Activated T-cell treated with anti-CD3 and anti-CD28 coated beads for 24 hours (primary cell): ENCODE measurements at regions not wholly inside any gene's neighbourhood (a gene's known extent, or its start where the extent isn't known, plus 50 kb on each side); places are given as distances from the start of the nearest gene placed in this dataset.
"Not testable (repeated sequence)": the region's sequence is repeated elsewhere in the genome, so short reads cannot be mapped to it uniquely, and the experiment has no call there.

ENCODE experiments used
- DNase-seq: peaks from one replicate; pipeline ENCODE4 v3.0.0-alpha.2; 2020; ENCODE audit warnings: low read depth

DNA sequence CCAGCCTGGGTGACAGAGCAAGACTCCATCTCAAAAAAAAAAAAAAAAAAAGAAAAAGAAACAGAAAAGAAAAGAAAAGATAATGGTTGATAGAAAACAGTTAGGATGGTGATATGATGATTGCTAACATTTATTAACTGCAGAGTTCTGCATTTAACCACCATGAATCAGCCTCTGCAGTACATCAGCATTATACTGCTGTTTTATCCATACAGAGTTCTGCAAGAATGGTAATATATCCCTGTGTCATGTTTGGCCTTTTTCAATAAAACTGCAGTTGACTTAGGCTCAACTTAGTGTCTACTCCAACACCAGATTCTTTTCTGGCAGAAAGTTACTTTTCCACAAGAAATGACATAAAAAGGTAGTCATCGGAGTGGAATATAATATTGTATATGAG, 62.6 kb downstream of the DUSP6 start:
- no peak for DNase-seq

DNA sequence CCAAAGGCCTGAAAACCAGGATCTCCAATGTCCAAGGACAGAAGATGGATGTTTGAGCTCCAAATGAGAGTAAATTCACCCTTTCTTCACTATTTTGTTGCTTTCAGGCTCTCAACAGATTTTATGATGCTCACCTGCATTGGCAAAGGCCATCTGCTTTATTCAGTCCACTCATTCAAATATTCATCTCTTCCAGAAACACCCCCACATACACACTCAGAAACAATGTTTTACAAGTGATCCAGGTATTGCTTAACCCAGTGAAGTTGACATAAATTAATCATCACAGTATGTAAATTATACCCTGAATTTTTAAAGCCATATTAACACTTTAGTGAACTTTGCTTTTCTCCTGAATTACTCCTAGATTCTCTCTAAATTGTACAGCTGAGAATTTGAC, 63.3 kb downstream of the DUSP6 start:
- no peak for DNase-seq

DNA sequence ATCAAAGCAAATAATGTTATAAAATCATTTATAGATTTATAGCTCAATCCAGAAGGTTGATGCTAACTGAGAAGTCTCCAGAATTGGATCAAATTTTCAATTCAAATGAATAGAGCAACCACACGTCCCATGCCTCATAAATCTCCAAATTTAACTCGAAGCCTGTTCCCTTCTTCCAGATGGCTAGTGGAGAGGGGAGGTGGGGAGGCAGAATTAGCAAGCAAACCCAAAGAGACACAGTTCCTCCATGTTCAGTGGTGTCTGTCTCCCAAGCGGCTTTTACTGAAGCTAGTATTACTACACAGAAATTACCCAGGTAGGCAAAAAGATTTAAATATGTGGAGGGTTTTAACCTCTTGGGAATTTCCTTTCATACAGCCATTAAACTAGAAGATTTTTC, 65.8 kb downstream of the DUSP6 start:
- DNase-seq: no peak

DNA sequence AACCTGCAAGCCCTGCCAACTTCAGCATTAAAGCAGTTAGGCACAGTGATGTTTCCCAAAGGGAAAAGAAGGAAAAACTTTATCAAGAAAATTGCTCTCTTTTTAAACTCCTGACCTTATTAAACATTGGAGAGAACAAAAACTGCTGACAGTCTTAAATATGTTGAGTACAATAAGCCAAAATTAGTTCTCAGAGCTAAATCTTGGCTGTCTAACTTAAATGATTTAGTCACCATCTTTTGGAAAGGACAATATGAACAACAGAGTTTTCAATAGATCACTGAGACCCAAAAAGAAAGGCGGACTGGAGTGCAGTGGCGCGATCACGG, 70.8 kb downstream of the DUSP6 start:
- DNase-seq: no peak

DNA sequence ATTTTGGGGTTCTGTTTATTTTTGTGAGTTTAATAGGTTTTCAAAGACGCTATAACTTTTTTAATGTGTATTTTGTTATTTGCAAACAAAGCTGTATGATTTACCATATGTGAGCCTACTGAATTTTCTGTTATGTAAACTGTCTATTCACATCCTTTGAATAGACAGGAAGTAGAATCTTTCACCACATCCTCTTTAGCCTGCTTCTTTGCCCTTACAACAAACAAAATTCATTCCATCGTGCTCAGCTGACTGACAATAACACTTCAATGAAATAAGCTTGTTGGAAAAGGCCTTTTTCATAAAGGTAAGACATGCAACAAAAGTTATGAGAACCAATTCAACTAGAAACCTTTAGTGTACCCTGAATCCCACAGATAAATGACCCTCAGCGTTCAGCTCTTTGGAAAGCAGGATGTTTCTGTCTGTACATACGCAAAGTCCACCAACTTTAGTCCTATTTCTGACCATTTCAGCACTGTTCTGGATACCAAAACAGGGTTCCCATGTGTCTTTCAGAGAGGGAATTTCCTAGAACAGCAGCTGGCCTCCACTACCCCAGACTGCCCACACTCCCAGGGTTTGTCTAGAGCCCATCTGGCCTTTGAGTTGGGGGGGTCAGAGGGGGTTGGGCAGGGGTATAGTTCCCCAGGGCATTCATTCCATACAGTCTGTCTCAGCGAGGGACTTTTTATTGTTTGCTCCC, 71.3 kb downstream of the DUSP6 start:
- DNase-seq: no peak

DNA sequence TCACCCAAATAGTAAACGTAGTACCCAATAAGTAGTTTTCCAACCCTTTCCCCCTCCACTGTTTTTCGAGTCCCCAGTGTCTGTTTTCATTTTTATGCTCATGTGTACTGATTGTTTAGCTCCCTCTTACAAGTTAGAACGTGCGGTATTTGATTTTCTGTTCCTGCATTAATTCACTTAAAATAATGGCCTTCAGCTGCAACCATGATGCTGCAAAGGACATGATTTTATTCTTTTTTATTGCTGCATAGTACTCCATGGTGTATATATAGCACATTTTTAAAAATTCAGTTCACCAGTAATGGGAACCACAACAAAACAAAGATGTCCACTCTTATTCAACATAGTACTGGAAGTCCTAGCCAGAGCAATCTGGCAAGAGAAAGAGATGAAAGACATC, 72.8 kb downstream of the DUSP6 start:
- DNase-seq: no peak

DNA sequence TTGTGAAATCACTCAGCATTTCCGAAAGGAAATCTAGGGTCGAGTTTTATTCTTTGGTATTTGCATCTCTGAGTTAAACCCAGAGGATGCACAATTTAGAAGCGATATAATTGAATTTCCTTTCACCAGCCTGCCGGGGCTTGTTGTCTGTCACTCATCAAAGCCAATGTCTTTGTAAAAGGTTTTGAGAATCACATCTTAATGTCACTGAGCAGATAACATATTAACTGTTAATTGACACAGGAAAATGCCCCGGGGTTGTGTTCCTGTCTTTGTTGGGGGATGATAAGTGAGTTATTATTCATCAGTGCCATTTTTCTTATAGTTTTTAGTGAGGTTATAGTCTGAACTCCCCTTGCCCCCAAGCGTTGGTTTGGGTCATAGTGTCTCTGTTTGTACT, 73.4 kb downstream of the DUSP6 start:
- DNase-seq: no peak

DNA sequence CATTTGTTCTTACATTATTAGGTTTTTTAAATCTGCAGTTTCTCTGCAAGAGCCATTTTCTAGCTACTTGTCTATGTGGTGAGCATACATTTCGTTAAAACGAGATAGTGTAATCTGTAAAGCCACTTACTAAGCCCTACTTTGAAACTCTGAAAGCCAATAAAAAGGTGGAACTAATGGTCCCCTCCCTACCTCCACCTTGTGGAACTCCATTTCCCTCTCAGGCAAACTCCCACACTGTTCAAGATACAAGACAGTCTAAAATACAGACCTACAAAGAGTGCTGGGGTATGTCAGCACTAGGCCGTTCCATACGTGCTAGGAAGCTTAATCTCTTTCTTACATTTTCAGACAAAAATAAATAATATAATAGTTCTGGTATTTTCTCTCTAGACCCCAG, 74.1 kb downstream of the DUSP6 start:
- no peak for DNase-seq

DNA sequence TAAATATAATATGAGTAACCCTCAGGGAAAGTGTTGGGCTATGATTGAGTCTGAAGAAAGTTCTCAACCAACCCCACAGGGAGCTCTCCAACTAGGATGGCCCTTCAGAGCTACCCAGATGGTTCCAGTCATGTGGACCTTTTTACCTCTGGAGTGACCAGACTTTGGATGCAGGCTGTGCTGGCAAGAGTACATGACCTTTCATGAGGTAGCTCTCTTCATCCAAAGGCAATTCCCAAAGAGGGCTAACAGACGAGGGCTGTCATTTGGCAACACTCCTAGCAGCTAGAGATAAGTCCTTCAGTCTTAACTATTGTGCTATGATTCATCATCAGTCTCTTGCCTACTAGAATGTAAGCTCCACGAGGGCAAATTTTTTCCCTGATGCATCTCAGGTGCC, 75.4 kb downstream of the DUSP6 start:
- no peak for DNase-seq

DNA sequence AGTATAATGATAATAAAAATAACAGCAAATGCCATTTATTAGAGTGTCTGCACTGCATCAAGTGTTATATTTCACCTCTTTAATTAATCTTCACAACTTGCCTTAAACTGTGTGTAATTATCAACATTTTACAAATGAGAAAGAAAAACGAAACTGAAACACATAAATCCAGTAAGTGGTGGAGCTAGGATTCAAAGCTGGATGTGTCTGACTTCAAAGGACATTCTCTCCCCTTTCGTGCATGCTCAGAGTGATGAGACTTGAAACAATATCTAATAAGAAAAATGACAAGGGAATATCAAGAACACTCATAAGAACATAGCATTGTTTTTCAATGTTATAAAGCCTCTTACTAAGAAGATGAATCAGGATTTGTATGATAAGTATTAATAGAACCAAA, 78.8 kb downstream of the DUSP6 start:
- no peak for DNase-seq

DNA sequence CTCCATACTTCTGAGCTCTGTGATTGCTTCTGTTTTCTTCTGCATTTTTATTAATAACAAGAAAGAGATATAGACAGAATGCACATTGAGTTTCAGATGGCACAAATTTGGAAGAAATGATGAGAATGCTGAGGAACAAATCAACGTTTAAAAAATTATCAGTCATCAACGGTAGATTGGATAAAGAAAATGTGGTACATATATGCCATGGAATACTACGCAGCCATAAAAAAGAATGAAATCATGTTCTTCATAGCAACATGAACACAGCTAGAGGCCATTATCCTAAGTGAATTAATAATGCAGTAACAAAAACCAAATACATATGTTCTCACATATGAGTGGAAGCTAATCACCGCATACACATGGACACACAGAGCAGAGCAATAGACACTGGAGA, 81.8 kb downstream of the DUSP6 start:
- DNase-seq: no peak

DNA sequence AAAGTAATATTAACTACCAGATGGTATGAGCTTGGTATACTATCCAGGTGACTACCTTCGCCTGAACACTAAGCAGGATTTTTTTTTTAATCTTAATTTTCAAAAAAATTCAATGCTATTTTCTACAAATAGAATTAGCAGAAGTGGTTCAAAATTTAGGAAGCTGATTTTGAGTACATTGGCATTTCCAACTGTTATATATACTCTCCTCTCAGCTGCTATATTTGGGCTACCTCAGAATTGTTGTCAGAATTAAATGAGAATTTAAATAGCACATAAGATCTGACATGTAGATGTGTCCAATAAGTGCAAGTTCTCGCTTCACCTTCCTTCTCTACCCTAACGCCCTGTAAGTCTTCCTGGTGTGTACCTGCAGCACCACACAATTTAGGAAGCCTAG, 83.1 kb downstream of the DUSP6 start:
- no peak for DNase-seq

DNA sequence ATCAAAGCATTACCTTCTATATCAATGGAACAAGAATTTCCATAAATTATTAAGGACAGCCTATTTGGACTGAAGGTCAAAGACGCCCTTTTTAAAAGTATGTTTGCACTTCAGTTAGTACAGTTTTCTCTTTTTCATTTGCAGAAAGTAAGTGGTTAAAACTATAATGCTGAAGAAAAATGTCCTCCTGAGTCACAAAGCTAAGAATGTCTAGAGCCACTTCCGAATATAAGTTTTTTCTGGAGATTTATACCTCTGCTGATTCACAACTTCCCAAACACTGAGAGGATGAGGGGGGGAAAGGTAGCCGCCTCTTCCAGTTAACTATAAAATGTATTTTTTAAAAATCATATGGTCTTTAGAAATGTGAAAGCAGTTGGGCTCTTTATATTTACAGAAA, 84.9 kb downstream of the DUSP6 start:
- no peak for DNase-seq

DNA sequence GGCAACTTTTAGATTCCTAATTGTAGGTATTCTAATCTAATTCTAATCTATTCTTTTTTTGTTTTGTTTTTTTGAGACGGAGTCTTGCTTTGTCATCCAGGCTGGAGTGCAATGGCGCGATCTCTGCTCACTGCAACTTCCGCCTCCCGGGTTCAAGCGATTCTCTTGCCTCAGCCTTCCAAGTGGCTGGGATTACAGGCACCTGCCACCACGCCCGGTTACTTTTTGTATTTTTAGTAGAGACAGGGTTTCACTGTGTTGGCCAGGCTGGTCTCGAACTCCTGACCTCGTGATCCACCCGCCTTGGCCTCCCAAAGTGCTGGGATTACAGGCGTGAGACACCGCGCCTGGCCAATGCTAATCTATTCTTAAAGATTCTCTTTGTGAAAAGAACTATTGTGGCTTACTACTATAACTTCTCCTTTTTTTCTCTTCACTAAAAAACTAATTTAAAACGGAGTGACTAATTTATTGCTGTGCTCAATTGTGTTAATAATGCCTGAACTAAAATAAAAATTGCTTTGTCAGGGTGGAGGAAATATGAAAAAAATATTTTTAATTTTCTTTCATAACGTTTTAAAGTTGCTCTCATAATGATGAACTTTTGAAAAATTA, 85.6 kb downstream of the DUSP6 start:
- DNase-seq: not testable (repeated sequence)

DNA sequence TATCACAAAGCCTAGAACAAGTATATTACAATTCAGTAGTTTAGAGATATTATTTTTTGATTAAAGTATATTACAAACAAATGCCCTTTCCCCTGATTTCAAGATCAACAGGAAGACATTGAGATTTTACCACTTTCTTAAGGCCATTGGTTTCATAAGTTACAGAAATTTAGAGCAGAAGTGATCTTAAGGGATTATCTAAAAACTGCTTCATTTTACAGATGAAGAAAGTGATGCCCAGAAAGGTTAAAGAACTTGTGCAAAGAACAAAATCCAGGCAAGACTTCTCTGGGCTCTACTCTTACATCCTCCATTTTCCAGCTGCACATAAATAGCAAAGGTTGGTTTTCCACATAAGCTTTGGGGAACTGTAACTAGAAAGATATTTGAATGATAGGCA, 87.5 kb downstream of the DUSP6 start:
- no peak for DNase-seq

DNA sequence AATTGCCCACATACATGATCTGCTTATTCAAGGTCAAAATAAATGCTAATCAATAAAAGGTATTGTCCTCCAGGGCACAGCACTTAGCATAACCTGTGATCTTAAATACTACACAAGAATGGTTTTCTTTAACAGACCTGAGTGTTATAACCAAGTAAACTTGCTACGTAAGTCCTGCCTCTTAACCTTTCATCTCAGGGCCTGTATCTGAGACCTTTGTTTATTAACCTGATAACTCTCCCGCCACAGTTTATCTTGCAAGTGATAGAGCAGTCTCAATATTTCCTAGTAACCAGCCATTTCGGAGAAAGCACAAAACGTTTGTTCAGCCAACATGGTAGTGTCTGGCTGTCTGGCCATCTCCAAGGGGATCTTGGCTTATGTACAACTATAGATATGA, 88.4 kb downstream of the DUSP6 start:
- DNase-seq: no peak

DNA sequence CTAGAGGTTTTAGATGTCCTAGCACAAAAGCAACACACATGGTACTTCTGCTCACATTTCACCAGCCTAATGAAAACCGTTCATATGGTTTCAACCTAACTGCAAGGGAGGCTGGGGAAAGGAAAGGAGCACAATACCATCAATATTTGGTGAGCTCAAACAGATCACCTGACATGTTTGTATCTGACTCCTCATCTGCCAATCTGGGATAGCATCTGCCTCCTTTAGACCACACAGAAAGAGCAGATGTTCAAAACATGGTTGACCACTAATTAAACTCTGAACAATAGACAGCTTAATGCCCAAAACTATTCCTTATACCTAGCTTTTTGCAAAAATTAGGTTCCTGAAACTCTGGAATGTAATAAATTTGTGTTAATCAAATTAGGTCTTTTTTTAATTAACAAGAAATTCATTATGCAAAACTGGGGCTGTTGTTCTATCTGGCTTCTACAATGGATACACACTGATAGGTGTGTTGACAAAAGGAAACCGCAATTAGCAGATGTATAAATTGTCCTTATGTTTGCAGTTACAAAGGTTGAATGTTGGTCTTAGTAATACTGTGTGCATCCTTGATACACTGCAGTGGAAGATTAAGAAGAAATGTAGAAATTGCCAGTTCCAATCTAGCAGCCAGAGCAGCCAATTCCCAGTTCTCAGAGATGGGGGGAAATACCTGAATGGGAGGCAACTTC, 89.3 kb downstream of the DUSP6 start:
- DNase-seq: no peak

DNA sequence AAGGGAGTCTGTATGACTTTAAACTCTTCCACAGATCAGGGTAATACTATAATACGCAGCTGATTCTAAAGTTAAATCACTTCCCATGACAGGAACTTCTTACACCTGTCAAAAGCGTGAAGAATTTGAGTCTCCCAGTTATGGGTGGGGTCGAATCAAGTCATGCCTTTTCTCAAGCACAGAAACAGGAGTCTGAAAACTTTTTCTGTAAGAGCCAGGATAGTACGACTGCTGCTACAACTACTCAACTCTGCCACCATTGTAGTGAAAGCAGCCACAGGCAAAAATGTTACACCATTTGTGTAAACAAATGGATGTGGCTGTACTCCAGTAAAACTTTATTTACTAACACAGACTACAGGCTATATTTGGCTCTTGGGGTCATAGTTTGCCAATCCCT, 90.3 kb downstream of the DUSP6 start:
- DNase-seq: no peak

DNA sequence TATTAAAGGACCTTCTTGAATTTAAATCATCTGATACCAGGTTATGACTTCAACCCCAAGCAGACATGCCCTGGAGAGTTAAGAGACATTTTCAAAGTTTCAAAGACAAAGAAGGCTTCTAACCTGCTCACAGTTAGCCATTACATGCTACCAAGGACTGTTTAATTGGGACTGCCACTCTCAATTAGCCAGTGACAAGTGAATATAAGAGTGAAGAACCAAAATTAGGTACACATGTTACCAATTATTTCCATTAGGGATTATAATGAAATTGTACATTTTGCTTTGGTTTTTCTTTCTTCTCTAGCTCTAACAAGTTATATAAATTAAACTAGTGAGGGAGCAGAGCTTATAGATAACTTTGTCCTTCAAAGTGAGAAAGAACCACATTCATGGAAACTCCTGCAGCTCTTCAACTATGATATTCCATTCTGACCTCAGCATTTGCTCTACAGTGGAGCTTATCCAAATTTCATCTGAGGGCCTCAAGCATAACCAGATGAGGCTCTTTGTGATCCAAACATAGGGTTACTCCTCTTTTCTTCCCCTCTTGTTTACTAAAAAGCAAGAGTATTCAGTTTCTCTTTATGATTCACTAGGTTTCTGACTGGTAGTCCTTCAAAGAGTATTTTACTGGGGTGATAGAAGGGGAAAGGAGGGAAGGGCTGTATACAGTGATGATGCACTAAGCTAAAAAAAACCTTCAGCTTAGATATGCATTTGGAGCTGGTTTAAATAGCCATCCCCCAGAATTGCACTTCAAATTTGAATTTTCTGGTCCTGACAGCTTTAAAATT, 91.3 kb downstream of the DUSP6 start:
- DNase-seq: no peak

DNA sequence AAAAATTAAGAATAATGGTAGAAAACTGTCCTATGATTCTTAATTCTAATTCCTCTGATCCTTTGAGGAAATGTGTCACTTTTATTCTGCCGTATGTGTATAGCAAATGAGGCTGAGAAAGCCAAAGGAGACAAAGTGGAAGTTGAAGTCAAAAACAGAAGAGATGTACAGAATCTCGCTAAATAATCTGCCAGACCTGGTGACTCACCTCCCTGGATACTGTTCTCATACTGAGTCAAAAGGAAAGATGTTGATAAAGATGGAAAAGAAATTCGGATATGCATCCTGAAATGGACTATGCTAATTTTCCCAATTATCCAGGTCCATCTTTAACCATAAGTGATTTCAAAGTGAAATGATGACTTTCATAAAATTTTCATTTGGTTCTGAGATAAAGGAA, 92.5 kb downstream of the DUSP6 start:
- DNase-seq: no peak

DNA sequence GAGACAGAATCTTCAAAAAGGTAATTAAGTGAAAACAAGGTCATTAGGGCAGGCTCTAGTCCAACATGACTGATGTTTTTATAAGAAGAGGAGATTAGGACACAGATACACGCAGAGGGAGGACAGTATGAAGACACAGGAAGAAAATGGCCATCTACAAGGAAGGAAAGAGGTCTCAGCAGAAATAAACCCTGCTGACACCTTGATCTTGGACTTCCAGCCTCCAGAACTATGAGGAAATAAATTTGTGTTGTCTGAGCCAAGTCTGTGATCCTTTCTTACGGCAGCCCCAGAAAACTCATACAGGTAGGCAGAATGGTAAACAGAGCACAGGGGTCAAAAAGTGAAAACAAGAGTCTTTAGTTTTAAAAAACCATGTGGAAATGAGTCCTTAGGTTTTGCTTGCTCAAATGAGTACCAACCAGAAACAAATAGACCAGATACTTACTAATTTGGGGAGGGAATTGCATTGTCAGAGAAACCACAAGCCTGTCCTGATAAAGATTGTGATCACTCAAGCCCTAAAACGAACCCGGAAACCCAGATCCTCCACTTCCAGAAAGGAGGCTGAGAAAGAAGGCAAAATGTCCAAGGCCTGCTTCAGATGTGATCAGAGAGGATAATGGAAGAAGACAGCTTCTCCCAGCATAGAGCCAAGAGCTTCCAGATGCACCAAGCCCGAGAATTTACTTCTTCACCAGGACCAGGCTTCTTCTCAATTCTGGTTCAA, 93.9 kb downstream of the DUSP6 start:
- no peak for DNase-seq

DNA sequence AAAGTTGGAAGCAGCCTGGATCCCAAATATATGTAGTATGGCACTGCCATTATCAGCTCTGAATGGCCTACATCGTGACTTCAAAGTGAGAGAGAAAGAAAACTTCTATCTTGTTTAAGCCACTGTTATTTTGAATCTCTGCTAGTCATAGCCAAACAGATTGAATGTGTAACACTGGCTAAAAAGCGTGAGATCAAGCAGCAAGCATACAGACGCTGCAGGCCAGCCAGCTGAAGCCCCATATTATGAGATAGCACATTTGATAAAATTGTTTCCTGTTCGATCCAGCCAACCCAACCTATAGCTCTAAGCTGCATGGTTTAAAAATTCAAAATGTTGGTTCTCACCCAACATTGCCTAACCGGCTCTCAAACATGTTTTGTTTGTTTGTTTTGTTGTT, 95.0 kb downstream of the DUSP6 start:
- no peak for DNase-seq
